ENCODE measurements at regions not wholly inside any gene's neighbourhood (a gene's known extent, or its start where the extent isn't known, plus 50 kb on each side); places are given as distances from the start of the nearest gene placed in this dataset.

DNA sequence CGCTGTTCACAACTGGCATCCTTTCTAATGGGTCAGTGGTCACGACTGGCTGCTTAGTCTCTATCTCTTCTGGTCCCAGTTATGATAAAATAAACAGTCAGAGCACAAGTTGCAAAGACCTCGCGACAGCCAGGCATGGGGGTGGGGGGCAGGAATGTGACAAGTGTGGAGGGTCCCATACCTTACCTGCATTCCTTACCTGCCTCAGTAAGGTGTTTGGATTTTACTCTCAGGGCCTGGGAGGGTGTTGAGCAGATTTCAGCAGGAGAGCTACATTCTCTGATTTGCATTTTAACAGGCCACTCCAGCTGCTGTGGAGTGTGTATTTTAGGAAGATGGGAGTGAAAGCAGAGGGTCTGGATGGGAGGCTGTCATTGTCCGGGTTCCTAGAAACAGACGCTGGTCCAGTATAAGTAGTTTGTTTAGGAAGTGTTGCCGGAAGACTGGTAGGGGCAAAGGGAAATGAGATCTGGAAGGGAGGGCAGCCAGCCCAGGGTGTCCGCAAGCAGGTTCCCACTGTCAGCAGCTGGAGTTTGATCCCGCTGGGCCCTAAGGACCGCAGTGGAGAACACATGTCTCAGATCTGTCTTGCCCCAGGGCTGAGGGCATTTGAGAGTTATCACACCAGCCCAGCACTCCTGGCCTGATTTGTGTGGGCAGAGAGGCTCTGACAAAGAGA, 920.0 kb downstream of the UQCRFS1 start:
- TF ChIP-seq, protein P1, sequence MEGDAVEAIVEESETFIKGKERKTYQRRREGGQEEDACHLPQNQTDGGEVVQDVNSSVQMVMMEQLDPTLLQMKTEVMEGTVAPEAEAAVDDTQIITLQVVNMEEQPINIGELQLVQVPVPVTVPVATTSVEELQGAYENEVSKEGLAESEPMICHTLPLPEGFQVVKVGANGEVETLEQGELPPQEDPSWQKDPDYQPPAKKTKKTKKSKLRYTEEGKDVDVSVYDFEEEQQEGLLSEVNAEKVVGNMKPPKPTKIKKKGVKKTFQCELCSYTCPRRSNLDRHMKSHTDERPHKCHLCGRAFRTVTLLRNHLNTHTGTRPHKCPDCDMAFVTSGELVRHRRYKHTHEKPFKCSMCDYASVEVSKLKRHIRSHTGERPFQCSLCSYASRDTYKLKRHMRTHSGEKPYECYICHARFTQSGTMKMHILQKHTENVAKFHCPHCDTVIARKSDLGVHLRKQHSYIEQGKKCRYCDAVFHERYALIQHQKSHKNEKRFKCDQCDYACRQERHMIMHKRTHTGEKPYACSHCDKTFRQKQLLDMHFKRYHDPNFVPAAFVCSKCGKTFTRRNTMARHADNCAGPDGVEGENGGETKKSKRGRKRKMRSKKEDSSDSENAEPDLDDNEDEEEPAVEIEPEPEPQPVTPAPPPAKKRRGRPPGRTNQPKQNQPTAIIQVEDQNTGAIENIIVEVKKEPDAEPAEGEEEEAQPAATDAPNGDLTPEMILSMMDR (IDR thresholded peaks at IDR 0.05) = no peak
- no peak for TF ChIP-seq POLR2A (IDR thresholded peaks at IDR 0.05)

All from heart left ventricle (tissue), 13 donors.